K562 (cell line): ENCODE measurements at regions not wholly inside any gene's neighbourhood (a gene's known extent, or its start where the extent isn't known, plus 50 kb on each side); places are given as distances from the start of the nearest gene placed in this dataset.

Source experiments
- ATAC-seq: fragments of 200-7000 bp; cut with Tn5 transposase; 3 replicates; pipeline ENCODE4 v1.9.1; 2020; ENCODE audit warnings: moderate library complexity
- BruUV-seq: library from RNA; stranded (reverse); fragments of 400-500 nt; replicated peaks from 2 replicates; lab custom pipeline; 2021; lab: Mats Ljungman, UMichigan
- CTCF ChIA-PET: fragments of 300-600 bp; formaldehyde crosslinking; extraction: SDS; loops from one replicate; lab custom pipeline; 2021; ENCODE audit warnings: low intra/inter-chr PET ratio; lab: Yijun Ruan, JAX
- POLR2A ChIA-PET: fragments of 300-600, 350-650 bp; sonication (Branson Sonifier 250); formaldehyde crosslinking; extraction: SDS; loops from one replicate; lab custom pipeline; 2021; ENCODE audit warnings: antibody characterized with exemption, inconsistent platforms; lab: Yijun Ruan, JAX
- DNase-seq, 4 experiments: peaks; one replicate each; pipeline versions ENCODE4 v3.0.0 to v3.0.0-alpha.2; 2011 to 2018; ENCODE audit warnings: low spot score in 3 of 4, mixed read lengths in 3 of 4; ENCODE audit errors: extremely low read depth in 1 of 4
- FAIRE-seq: peaks from 2 replicates; lab custom pipeline; 2011; peaks lifted over from hg19 to GRCh38; lab: Jason Lieb, UNC
- H2AFZ ChIP-seq: 2 replicates; pipeline ENCODE4 v1.6.0; 2011; ENCODE audit warnings: low read depth, low read length, control low read depth, inconsistent platforms
- H3K27ac ChIP-seq: fragments of 200-600 bp; 3 replicates; pipeline ENCODE4 v1.8.0; 2011; ENCODE audit warnings: low read depth, mild to moderate bottlenecking, control low read depth, inconsistent platforms, low read length, moderate library complexity, mixed read lengths; ENCODE audit errors: extremely low read depth
- H3K27me3 ChIP-seq, 2 experiments: fragments of 300-600 bp in 1 of 2; 2 replicates in 1 of 2; 3 replicates in 1 of 2; pipeline versions ENCODE4 v1.6.0 to v1.8.0; 2011; ENCODE audit warnings: inconsistent platforms in 2 of 2, low read length in 2 of 2, mild to moderate bottlenecking in 1 of 2, mixed read lengths in 1 of 2, moderate library complexity in 1 of 2; ENCODE audit not compliant: control insufficient read depth in 2 of 2, insufficient read depth in 2 of 2
- H3K36me3 ChIP-seq: fragments of 300-600 bp; 3 replicates; pipeline ENCODE4 v1.8.0; 2011; ENCODE audit warnings: mild to moderate bottlenecking, low read length, inconsistent platforms; ENCODE audit not compliant: control insufficient read depth, insufficient read depth
- H3K4me1 ChIP-seq, 2 experiments: fragments of 200-600 bp in 1 of 2; replicated peaks in 1 of 2; 2 replicates in 1 of 2; 3 replicates in 1 of 2; pipeline versions ENCODE4 v1.5.1 to v1.8.0; 2011; ENCODE audit warnings: inconsistent platforms in 2 of 2, low read length in 2 of 2, mild to moderate bottlenecking in 1 of 2, mixed read lengths in 1 of 2, moderate library complexity in 1 of 2; ENCODE audit not compliant: control insufficient read depth in 2 of 2, insufficient read depth in 2 of 2
- H3K4me2 ChIP-seq: 2 replicates; pipeline ENCODE4 v1.6.1; 2011; ENCODE audit warnings: low read length, control low read depth, inconsistent platforms, mixed read lengths; ENCODE audit not compliant: insufficient read depth
- H3K4me3 ChIP-seq: fragments of 200-600 bp; sonication (generic), shearing (Covaris generic); 2 replicates; pipeline ENCODE4 v1.5.1; 2016; ENCODE audit warnings: control low read depth, inconsistent platforms
- H3K79me2 ChIP-seq: fragments of 200-600 bp; 3 replicates; pipeline ENCODE4 v1.8.0; 2011; ENCODE audit warnings: low read length, inconsistent platforms; ENCODE audit not compliant: control insufficient read depth, insufficient read depth
- H3K9ac ChIP-seq, 2 experiments: 2 replicates each; pipeline versions ENCODE4 v1.6.0 to v1.6.1; 2011; ENCODE audit warnings: low read depth in 2 of 2, low read length in 2 of 2, control low read depth in 1 of 2, inconsistent platforms in 1 of 2, mild to moderate bottlenecking in 1 of 2, mixed read lengths in 1 of 2; ENCODE audit not compliant: insufficient read depth in 1 of 2
- H3K9me1 ChIP-seq: one replicate; pipeline ENCODE4 v1.6.0; 2011; ENCODE audit warnings: inconsistent platforms, mild to moderate bottlenecking, low read length, moderate library complexity; ENCODE audit not compliant: control insufficient read depth, insufficient read depth
- H3K9me3 ChIP-seq: replicated peaks from 2 replicates; pipeline ENCODE4 v1.5.1; 2011; ENCODE audit warnings: low read depth, low read length, inconsistent platforms; ENCODE audit not compliant: control insufficient read depth, insufficient read depth
- H4K20me1 ChIP-seq: replicated peaks from 2 replicates; pipeline ENCODE4 v1.6.1; 2011; ENCODE audit warnings: low read length, inconsistent platforms, mixed read lengths; ENCODE audit not compliant: control insufficient read depth, insufficient read depth
- FOXJ3 ChIP-seq: sonication (generic); formaldehyde crosslinking; IDR thresholded peaks from 2 replicates; pipeline ENCODE4 v1.4.0; 2020; ENCODE audit warnings: mild to moderate bottlenecking, missing genetic modification reagents
- HNRNPLL ChIP-seq: fragments of 200-400 bp; formaldehyde crosslinking; IDR thresholded peaks from 2 replicates; pipeline ENCODE4 v1.6.1; 2017; ENCODE audit warnings: low read length, low read depth, mild to moderate bottlenecking; ENCODE audit not compliant: poor library complexity, severe bottlenecking
- MEIS2 ChIP-seq: fragments of 450-650 bp; IDR thresholded peaks from 2 replicates; pipeline ENCODE4 v1.6.1; 2014; ENCODE audit warnings: mild to moderate bottlenecking; ENCODE audit not compliant: partially characterized antibody
- MTA1 ChIP-seq: fragments of 450-650 bp; IDR thresholded peaks from 2 replicates; pipeline ENCODE4 v1.6.1; 2017; ENCODE audit warnings: borderline replicate concordance
- POLR2G ChIP-seq: fragments of 200-400 bp; formaldehyde crosslinking; IDR thresholded peaks from 2 replicates; pipeline ENCODE4 v1.6.1; 2017; ENCODE audit warnings: low read depth, mild to moderate bottlenecking, antibody characterized with exemption, low read length, moderate library complexity
- RBM17 ChIP-seq: fragments of 200-400 bp; formaldehyde crosslinking; IDR thresholded peaks from 2 replicates; pipeline ENCODE4 v1.6.1; 2017; ENCODE audit warnings: low read depth, mild to moderate bottlenecking, low read length, borderline replicate concordance
- SAP30 ChIP-seq: fragments of 200-600 bp; sonication (generic); IDR thresholded peaks from 2 replicates; pipeline ENCODE4 v1.6.1; 2012; ENCODE audit warnings: borderline replicate concordance, low read depth, mild to moderate bottlenecking, moderate library complexity, low read length, control low read depth, inconsistent platforms; ENCODE audit not compliant: insufficient read depth, poor library complexity, severe bottlenecking
- SRSF9 ChIP-seq: fragments of 200-400 bp; formaldehyde crosslinking; IDR thresholded peaks from 2 replicates; pipeline ENCODE4 v1.6.1; 2017; ENCODE audit warnings: low read depth, low read length, borderline replicate concordance
- ZNF77 ChIP-seq: fragments of 250-450 bp; sonication (Bioruptor Pico); IDR thresholded peaks from 2 replicates; pipeline ENCODE4 v1.5.0; 2020
- WGBS: fragments of 100-300 bp; shearing (Covaris generic); methylation state at CpG from one replicate; pipeline ENCODE4 v1.1.6; 2016; ENCODE audit warnings: low coverage, mixed read lengths; ENCODE audit not compliant: insufficient coverage; ENCODE audit errors: missing lambda C conversion rate; 5-methylcytosine and 5-hydroxymethylcytosine counted together
- in situ Hi-C: fragments of 300-500 bp; cut with MboI; formaldehyde crosslinking; loops from 4 replicates; pipeline ENCODE4 v1.15.0; 2018; ENCODE audit warnings: inconsistent platforms, mixed read lengths
- intact Hi-C: fragments of 100-400 bp; cut with micrococcal nuclease; formaldehyde crosslinking; loops from 2 replicates; pipeline ENCODE4 v1.14.2; 2022
- TF ChIP-seq, protein P1 (sequence below): fragments of 250-450 bp; sonication (Bioruptor Pico); IDR thresholded peaks from 2 replicates; pipeline ENCODE4 v1.5.0; 2020; ENCODE audit warnings: mild to moderate bottlenecking
- TF ChIP-seq, protein P2 (sequence below): IDR thresholded peaks from 2 replicates; pipeline ENCODE4 v1.6.1; 2016; ENCODE audit warnings: missing genetic modification characterization, missing compliant biosample characterization
- TF ChIP-seq, protein P3 (sequence below): fragments of 450-650 bp; conservative IDR thresholded peaks from 2 replicates; pipeline ENCODE4 v1.6.1; 2016; ENCODE audit warnings: missing genetic modification characterization, low read depth, mild to moderate bottlenecking, control low read depth, missing compliant biosample characterization
- TF ChIP-seq, protein P4 (sequence below): fragments of 250-450 bp; sonication (Bioruptor Pico); IDR thresholded peaks from 2 replicates; pipeline ENCODE4 v1.4.0; 2020; ENCODE audit warnings: borderline replicate concordance
- TF ChIP-seq, protein P5 (sequence below): fragments of 450-650 bp; formaldehyde crosslinking; IDR thresholded peaks from 2 replicates; pipeline ENCODE4 v1.4.0; 2022; ENCODE audit warnings: missing genetic modification characterization

DNA sequence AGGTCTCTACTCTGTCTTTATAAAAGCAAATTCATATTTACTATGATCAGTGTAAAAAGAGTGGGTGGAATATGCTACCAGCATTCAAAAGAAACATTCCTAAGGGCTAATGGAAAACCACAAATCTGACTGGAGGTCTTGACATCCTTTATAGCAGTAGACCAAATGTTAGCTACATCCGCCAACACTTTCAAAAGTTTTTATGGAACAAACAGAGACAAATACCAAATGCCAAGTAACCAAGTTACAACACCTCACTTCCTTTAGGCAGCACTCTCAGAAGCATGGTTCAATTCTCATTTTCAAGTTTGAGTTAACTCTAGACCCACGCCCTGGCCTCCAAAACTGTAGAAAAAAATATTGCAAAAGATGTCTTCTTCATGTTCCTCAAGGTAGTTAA lies 78.3 kb upstream of the SETBP1 start (continued):
- TF ChIP-seq, protein P1, sequence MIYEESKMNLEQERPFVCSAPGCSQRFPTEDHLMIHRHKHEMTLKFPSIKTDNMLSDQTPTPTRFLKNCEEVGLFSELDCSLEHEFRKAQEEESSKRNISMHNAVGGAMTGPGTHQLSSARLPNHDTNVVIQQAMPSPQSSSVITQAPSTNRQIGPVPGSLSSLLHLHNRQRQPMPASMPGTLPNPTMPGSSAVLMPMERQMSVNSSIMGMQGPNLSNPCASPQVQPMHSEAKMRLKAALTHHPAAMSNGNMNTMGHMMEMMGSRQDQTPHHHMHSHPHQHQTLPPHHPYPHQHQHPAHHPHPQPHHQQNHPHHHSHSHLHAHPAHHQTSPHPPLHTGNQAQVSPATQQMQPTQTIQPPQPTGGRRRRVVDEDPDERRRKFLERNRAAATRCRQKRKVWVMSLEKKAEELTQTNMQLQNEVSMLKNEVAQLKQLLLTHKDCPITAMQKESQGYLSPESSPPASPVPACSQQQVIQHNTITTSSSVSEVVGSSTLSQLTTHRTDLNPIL (CRISPR knock-in tag), result no peak
- TF ChIP-seq POLR2G (no peak), HNRNPLL (no peak), SRSF9 (no peak)
- TF ChIP-seq, all 486 proteins: peak for 0

DNA sequence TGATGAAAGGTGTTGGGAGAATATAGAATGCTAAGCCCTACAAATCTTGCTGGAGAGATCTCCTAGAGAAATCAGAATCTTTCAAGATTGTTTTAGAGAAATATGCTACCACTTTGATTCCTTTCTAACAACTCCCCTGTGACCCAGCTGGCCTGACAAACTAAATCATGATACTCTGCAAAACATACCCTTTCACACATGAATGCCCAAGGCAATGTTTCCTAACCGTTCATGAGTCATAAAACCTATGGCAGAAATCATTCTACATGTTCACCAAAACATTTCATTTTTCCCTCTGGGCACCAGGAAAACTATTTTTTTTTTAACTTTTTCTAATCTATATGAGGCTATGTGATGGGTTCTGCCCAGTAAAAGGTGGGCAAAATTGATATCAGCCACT lies 77.8 kb upstream of the SETBP1 start:
- Histone ChIP-seq H3K9me1 (no peaks in the 10 kb centered on the region), H3K4me1 (no peaks in the 10 kb centered on the region), H4K20me1 (no peaks in the 10 kb centered on the region), H2AFZ (no peak overlapping the region), H3K4me2 (no peak overlapping the region), H3K79me2 (no peaks in the 10 kb centered on the region), H3K9me3 (no peaks in the 10 kb centered on the region), H3K36me3 (no peaks in the 10 kb centered on the region), H3K4me3 (no peak overlapping the region), H3K27ac (no peak overlapping the region), H3K9ac (no peak overlapping the region), H3K27me3 (no peaks in the 10 kb centered on the region)
- ATAC-seq, result no peak
- in situ Hi-C loops (no loop called here), intact Hi-C loops (no loop called here)
- DNase-seq, result no peak
- CTCF ChIA-PET, result no interaction called here
- FAIRE-seq, result no peak
- POLR2A ChIA-PET, result no interaction called here
- 0% methylated on average over 1 of the region's 1 CpG for WGBS
- no TSS peak for BruUV-seq
- TF ChIP-seq FOXJ3 (CRISPR knock-in tag) (no peak), MTA1 (no peak), MEIS2 (no peak), ZNF77 (no peak), SAP30 (no peak), RBM17 (no peak)
- TF ChIP-seq, protein P2, sequence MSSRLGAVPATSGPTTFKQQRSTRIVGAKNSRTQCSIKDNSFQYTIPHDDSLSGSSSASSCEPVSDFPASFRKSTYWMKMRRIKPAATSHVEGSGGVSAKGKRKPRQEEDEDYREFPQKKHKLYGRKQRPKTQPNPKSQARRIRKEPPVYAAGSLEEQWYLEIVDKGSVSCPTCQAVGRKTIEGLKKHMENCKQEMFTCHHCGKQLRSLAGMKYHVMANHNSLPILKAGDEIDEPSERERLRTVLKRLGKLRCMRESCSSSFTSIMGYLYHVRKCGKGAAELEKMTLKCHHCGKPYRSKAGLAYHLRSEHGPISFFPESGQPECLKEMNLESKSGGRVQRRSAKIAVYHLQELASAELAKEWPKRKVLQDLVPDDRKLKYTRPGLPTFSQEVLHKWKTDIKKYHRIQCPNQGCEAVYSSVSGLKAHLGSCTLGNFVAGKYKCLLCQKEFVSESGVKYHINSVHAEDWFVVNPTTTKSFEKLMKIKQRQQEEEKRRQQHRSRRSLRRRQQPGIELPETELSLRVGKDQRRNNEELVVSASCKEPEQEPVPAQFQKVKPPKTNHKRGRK (tag), result no peak
- TF ChIP-seq, protein P3, sequence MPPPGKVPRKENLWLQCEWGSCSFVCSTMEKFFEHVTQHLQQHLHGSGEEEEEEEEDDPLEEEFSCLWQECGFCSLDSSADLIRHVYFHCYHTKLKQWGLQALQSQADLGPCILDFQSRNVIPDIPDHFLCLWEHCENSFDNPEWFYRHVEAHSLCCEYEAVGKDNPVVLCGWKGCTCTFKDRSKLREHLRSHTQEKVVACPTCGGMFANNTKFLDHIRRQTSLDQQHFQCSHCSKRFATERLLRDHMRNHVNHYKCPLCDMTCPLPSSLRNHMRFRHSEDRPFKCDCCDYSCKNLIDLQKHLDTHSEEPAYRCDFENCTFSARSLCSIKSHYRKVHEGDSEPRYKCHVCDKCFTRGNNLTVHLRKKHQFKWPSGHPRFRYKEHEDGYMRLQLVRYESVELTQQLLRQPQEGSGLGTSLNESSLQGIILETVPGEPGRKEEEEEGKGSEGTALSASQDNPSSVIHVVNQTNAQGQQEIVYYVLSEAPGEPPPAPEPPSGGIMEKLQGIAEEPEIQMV (tag), result no peak
- TF ChIP-seq, protein P4, sequence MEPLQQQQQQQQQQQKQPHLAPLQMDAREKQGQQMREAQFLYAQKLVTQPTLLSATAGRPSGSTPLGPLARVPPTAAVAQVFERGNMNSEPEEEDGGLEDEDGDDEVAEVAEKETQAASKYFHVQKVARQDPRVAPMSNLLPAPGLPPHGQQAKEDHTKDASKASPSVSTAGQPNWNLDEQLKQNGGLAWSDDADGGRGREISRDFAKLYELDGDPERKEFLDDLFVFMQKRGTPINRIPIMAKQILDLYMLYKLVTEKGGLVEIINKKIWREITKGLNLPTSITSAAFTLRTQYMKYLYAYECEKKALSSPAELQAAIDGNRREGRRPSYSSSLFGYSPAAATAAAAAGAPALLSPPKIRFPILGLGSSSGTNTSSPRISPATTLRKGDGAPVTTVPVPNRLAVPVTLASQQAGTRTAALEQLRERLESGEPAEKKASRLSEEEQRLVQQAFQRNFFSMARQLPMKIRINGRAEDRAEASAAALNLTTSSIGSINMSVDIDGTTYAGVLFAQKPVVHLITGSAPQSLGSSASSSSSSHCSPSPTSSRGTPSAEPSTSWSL (CRISPR knock-in tag), result no peak
- TF ChIP-seq, protein P5, sequence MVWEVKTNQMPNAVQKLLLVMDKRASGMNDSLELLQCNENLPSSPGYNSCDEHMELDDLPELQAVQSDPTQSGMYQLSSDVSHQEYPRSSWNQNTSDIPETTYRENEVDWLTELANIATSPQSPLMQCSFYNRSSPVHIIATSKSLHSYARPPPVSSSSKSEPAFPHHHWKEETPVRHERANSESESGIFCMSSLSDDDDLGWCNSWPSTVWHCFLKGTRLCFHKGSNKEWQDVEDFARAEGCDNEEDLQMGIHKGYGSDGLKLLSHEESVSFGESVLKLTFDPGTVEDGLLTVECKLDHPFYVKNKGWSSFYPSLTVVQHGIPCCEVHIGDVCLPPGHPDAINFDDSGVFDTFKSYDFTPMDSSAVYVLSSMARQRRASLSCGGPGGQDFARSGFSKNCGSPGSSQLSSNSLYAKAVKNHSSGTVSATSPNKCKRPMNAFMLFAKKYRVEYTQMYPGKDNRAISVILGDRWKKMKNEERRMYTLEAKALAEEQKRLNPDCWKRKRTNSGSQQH, result no peak
